ENCODE measurements at regions not wholly inside any gene's neighbourhood (a gene's known extent, or its start where the extent isn't known, plus 50 kb on each side); places are given as distances from the start of the nearest gene placed in this dataset.

DNA sequence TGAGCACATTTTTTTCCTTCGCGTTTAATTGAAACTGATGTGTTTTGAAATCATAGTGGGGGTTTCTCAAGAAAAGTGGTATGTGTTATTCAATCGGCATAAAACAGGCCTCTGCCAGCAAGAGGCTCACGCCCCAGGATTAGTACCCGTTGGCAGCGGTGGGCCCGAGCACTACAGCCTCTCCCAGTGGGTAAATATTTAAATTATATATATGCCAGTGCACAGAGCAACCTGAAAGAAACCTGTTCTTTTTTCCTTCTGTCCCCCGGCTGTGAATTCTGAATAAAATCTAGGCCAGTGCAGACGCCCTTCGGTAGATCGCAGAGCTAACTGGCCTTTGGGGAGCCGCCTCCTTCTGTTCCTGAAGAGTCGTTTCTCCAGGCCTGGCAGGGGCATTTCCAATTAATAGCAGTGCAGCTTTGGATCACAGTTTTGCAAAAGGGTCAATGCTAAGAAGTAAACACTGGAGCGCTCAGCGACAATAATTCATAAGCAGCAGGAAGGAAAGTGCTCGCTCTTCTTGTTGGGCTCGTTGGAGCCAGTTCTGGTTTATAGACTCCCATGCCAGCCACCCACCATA is 202.8 kb upstream of the SALL3 start:
- WGBS, 2 donors (ENCODE audit: extremely low coverage in 2 of 2, insufficient read length in 2 of 2, insufficient replicate concordance in 1 of 2) = no CpG with 5 or more reads among the region's 17 CpGs
- no peak overlapping the region for H2BK120ac ChIP-seq (ENCODE audit: low read depth, low read length)

DNA sequence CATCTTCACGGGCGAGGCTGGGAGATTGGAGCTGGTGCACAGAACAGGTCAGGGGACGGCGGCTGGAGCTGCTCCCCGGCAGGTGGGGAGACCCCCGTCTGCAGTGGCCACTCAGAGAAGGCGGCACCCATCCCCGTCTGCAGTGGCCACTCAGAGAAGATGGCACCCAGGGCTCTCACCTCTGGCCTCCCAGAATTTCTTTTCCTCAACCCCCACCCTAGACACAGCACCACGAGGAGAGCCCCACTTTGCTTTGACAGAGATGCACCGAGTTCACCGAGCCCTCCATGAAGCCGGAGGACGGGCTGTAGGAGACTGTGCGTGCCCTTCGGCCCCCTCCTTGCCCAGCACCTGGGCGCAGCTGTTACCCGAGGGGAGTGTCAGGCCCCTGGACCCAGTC is 201.6 kb upstream of the SALL3 start:
- no CpG with 5 or more reads among the region's 17 CpGs for WGBS, 2 donors (ENCODE audit: extremely low coverage in 2 of 2, insufficient read length in 2 of 2, insufficient replicate concordance in 1 of 2)
- Histone ChIP-seq H4K8ac (ENCODE audit: low read depth, low read length) (peak overlapping the region; percentile 17), H2BK120ac (ENCODE audit: low read depth, low read length) (no peak overlapping the region), H3K9ac (ENCODE audit: low read depth, low read length, poor library complexity) (no peak overlapping the region), H3K27me3 (ENCODE audit: control insufficient read depth in 3 of 3, insufficient read depth in 3 of 3, low read depth in 1 of 3, low read length in 3 of 3) (no peaks in the 10 kb centered on the region), H2BK12ac (ENCODE audit: low read length) (no peak overlapping the region), H2AFZ (ENCODE audit: low read length) (no peak overlapping the region), H4K91ac (ENCODE audit: low read depth, low read length, poor library complexity) (no peak overlapping the region), H2AK5ac (ENCODE audit: low read depth, low read length) (no peak overlapping the region), H3K23ac (ENCODE audit: low read depth, low read length, poor library complexity) (no peak overlapping the region), H3K14ac (ENCODE audit: low read length) (no peak overlapping the region), H3K79me1 (ENCODE audit: low read depth, low read length) (peaks cover 2% of the 10 kb centered on the region), H3K4me1 (ENCODE audit: control insufficient read depth in 2 of 2, insufficient read depth in 1 of 2, low read depth in 1 of 2, low read length in 2 of 2) (no peaks in the 10 kb centered on the region), H2BK5ac (ENCODE audit: low read length) (peak overlapping the region; percentile 53), H2BK15ac (ENCODE audit: low read length) (no peak overlapping the region), H3K36me3 (replicated peaks in 1 of 2; ENCODE audit: control insufficient read depth in 2 of 2, insufficient read depth in 2 of 2, low read length in 2 of 2) (no peaks in the 10 kb centered on the region), H3K18ac (ENCODE audit: low read length) (no peak overlapping the region), H3K27ac (replicated peaks; ENCODE audit: low read length) (no peak overlapping the region), H3K4me3 (ENCODE audit: low read length in 2 of 2) (no peak overlapping the region), H3K9me3 (replicated peaks in 1 of 2; ENCODE audit: control insufficient read depth in 2 of 2, insufficient read depth in 1 of 2, low read depth in 1 of 2, low read length in 2 of 2) (peaks cover 0 to 2% of the 10 kb centered on the region in 2 donors), H3K4me2 (ENCODE audit: insufficient read depth, low read length, poor library complexity, severe bottlenecking) (no peak overlapping the region), H3K4ac (ENCODE audit: low read length) (no peak overlapping the region)
- DNase-seq (ENCODE audit: low spot score) = no peak

More for the DNA sequence above, 202.8 kb upstream of the SALL3 start:
- Histone ChIP-seq H3K18ac (ENCODE audit: low read length) (no peak overlapping the region), H3K9me3 (replicated peaks in 1 of 2; ENCODE audit: control insufficient read depth in 2 of 2, insufficient read depth in 1 of 2, low read depth in 1 of 2, low read length in 2 of 2) (peaks cover 0 to 2% of the 10 kb centered on the region in 2 donors), H2BK5ac (ENCODE audit: low read length) (no peak overlapping the region), H4K91ac (ENCODE audit: low read depth, low read length, poor library complexity) (no peak overlapping the region), H3K23ac (ENCODE audit: low read depth, low read length, poor library complexity) (no peak overlapping the region), H2AK5ac (ENCODE audit: low read depth, low read length) (no peak overlapping the region), H2BK15ac (ENCODE audit: low read length) (no peak overlapping the region), H3K27me3 (ENCODE audit: control insufficient read depth in 3 of 3, insufficient read depth in 3 of 3, low read depth in 1 of 3, low read length in 3 of 3) (peaks cover 0 to 3% (median 0%) of the 10 kb centered on the region in 3 experiments), H3K27ac (replicated peaks; ENCODE audit: low read length) (no peak overlapping the region), H3K79me1 (ENCODE audit: low read depth, low read length) (peaks cover 4% of the 10 kb centered on the region), H2BK12ac (ENCODE audit: low read length) (no peak overlapping the region), H4K8ac (ENCODE audit: low read depth, low read length) (no peak overlapping the region), H3K36me3 (replicated peaks in 1 of 2; ENCODE audit: control insufficient read depth in 2 of 2, insufficient read depth in 2 of 2, low read length in 2 of 2) (no peaks in the 10 kb centered on the region), H3K4me3 (ENCODE audit: low read length in 2 of 2) (no peak overlapping the region), H3K4ac (ENCODE audit: low read length) (no peak overlapping the region), H3K14ac (ENCODE audit: low read length) (no peak overlapping the region), H3K4me1 (ENCODE audit: control insufficient read depth in 2 of 2, insufficient read depth in 1 of 2, low read depth in 1 of 2, low read length in 2 of 2) (no peaks in the 10 kb centered on the region), H2AFZ (ENCODE audit: low read length) (no peak overlapping the region), H3K4me2 (ENCODE audit: insufficient read depth, low read length, poor library complexity, severe bottlenecking) (no peak overlapping the region), H3K9ac (ENCODE audit: low read depth, low read length, poor library complexity) (no peak overlapping the region)
- no peak for DNase-seq (ENCODE audit: low spot score)

DNA sequence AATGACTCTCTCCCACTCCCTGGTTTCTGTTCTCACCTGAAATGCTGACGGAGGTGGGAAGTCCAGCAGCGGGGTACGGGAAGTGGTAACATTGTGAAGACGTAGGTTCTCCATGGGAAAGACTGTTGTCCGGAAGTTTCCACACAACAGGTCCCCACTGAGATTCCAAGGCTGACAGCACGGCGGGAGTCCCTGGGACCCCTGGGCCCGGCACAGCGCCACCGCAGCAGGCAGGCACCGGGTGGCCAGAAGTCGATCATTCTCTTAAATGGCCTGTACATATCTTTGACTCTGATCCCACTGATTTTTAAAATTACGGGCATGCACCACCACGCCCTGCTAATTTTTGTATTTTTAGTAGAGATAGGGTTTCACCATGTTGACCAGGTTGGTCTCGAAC is 201.0 kb upstream of the SALL3 start:
- Histone ChIP-seq H3K27me3 (ENCODE audit: control insufficient read depth in 3 of 3, insufficient read depth in 3 of 3, low read depth in 1 of 3, low read length in 3 of 3) (no peaks in the 10 kb centered on the region), H3K4me1 (ENCODE audit: control insufficient read depth in 2 of 2, insufficient read depth in 1 of 2, low read depth in 1 of 2, low read length in 2 of 2) (no peaks in the 10 kb centered on the region), H3K9me3 (replicated peaks in 1 of 2; ENCODE audit: control insufficient read depth in 2 of 2, insufficient read depth in 1 of 2, low read depth in 1 of 2, low read length in 2 of 2) (peaks cover 0 to 2% of the 10 kb centered on the region in 2 donors), H3K23ac (ENCODE audit: low read depth, low read length, poor library complexity) (no peak overlapping the region), H4K8ac (ENCODE audit: low read depth, low read length) (no peak overlapping the region), H3K79me1 (ENCODE audit: low read depth, low read length) (peaks cover 2% of the 10 kb centered on the region), H2BK5ac (ENCODE audit: low read length) (no peak overlapping the region), H2AK5ac (ENCODE audit: low read depth, low read length) (no peak overlapping the region), H3K4me3 (ENCODE audit: low read length in 2 of 2) (no peak overlapping the region), H2BK15ac (ENCODE audit: low read length) (no peak overlapping the region), H4K91ac (ENCODE audit: low read depth, low read length, poor library complexity) (no peak overlapping the region), H3K4ac (ENCODE audit: low read length) (no peak overlapping the region), H3K9ac (ENCODE audit: low read depth, low read length, poor library complexity) (no peak overlapping the region), H2AFZ (ENCODE audit: low read length) (no peak overlapping the region), H3K27ac (replicated peaks; ENCODE audit: low read length) (no peak overlapping the region), H2BK12ac (ENCODE audit: low read length) (no peak overlapping the region), H3K18ac (ENCODE audit: low read length) (no peak overlapping the region), H3K36me3 (replicated peaks in 1 of 2; ENCODE audit: control insufficient read depth in 2 of 2, insufficient read depth in 2 of 2, low read length in 2 of 2) (no peaks in the 10 kb centered on the region), H3K4me2 (ENCODE audit: insufficient read depth, low read length, poor library complexity, severe bottlenecking) (no peak overlapping the region), H2BK120ac (ENCODE audit: low read depth, low read length) (no peak overlapping the region), H3K14ac (ENCODE audit: low read length) (no peak overlapping the region)
- DNase-seq (ENCODE audit: low spot score) = no peak
- no CpG with 5 or more reads among the region's 15 CpGs for WGBS, 2 donors (ENCODE audit: extremely low coverage in 2 of 2, insufficient read length in 2 of 2, insufficient replicate concordance in 1 of 2)

DNA sequence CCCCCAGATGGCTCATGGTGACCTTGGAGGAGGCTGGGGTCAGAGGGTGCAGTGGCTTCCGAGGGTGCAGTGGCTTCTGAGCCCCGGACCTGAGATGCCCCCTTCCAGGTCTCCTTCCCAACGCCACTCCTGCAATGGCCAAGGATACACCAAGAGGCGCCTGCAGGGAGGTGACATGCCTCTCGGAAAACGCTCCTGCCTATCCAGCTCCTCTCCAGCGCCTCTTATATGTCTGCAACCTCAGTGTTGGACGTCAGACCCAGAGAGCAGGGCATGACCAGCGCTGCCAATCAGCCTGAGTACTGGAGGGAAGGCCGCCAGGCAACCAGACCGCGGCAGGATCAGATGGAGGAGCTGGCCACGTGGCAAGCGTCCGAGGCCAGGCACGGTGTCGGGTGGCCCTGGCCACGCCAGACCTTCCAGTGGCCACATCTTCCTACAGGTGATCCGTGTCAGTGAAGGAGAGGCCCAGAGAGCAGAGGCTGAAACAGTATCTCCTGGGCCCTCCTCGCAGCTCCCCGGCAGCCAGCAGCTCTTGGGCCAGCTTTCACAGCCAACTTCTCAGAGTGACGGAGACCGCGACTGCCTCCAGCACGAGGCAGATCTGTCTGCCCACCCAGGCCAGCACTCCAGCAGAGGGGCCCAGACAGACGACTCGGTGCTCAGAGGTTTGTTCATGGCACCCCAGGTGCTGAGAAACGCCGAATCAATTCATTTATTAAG is 199.5 kb upstream of the SALL3 start:
- H4K91ac ChIP-seq (ENCODE audit: low read depth, low read length, poor library complexity) = no peak overlapping the region
- H3K18ac ChIP-seq (ENCODE audit: low read length) = peak overlapping the region; percentile 24
- WGBS, 2 donors (ENCODE audit: extremely low coverage in 2 of 2, insufficient read length in 2 of 2, insufficient replicate concordance in 1 of 2) = no CpG with 5 or more reads among the region's 29 CpGs
- no peak overlapping the region for H3K9ac ChIP-seq (ENCODE audit: low read depth, low read length, poor library complexity)
- DNase-seq (ENCODE audit: low spot score) = no peak
- H3K4me2 ChIP-seq (ENCODE audit: insufficient read depth, low read length, poor library complexity, severe bottlenecking) = no peak overlapping the region
- no peak overlapping the region for H2BK120ac ChIP-seq (ENCODE audit: low read depth, low read length)
- H3K4me1 ChIP-seq (ENCODE audit: control insufficient read depth in 2 of 2, insufficient read depth in 1 of 2, low read depth in 1 of 2, low read length in 2 of 2) = no peaks in the 10 kb centered on the region
- no peaks in the 10 kb centered on the region for H3K27me3 ChIP-seq (ENCODE audit: control insufficient read depth in 3 of 3, insufficient read depth in 3 of 3, low read depth in 1 of 3, low read length in 3 of 3)
- H3K27ac ChIP-seq (replicated peaks; ENCODE audit: low read length) = no peak overlapping the region
- H3K9me3 ChIP-seq (replicated peaks in 1 of 2; ENCODE audit: control insufficient read depth in 2 of 2, insufficient read depth in 1 of 2, low read depth in 1 of 2, low read length in 2 of 2) = peaks cover 0 to 4% of the 10 kb centered on the region in 2 donors
- H2AK5ac ChIP-seq (ENCODE audit: low read depth, low read length) = no peak overlapping the region
- peak overlapping the region; percentile 59 for H2BK15ac ChIP-seq (ENCODE audit: low read length)
- no peak overlapping the region for H4K8ac ChIP-seq (ENCODE audit: low read depth, low read length)
- H3K4me3 ChIP-seq (ENCODE audit: low read length in 2 of 2) = no peak overlapping the region
- peak overlapping the region; percentile 11 for H2BK5ac ChIP-seq (ENCODE audit: low read length)
- peak overlapping the region; percentile 38 for H3K4ac ChIP-seq (ENCODE audit: low read length)
- H3K36me3 ChIP-seq (replicated peaks in 1 of 2; ENCODE audit: control insufficient read depth in 2 of 2, insufficient read depth in 2 of 2, low read length in 2 of 2) = no peaks in the 10 kb centered on the region
- H2BK12ac ChIP-seq (ENCODE audit: low read length) = no peak overlapping the region
- H3K79me1 ChIP-seq (ENCODE audit: low read depth, low read length) = peaks cover 2% of the 10 kb centered on the region
- H3K23ac ChIP-seq (ENCODE audit: low read depth, low read length, poor library complexity) = no peak overlapping the region
- no peak overlapping the region for H2AFZ ChIP-seq (ENCODE audit: low read length)
- no peak overlapping the region for H3K14ac ChIP-seq (ENCODE audit: low read length)

All from neuronal stem cell (in vitro differentiated cells).